Thyroid gland (tissue), 4 donors: ENCODE measurements at regions not wholly inside any gene's neighbourhood (a gene's known extent, or its start where the extent isn't known, plus 50 kb on each side); places are given as distances from the start of the nearest gene placed in this dataset.

Source experiments
- DNase-seq, 2 donors: peaks; one replicate each; pipeline ENCODE4 v3.0.0-alpha.2; 2019
- H3K27ac ChIP-seq, 3 donors: fragments of 200-600 bp; sonication (generic); 1 replicate in 2 of 3; 2 replicates in 1 of 3; pipeline ENCODE4 v1.5.1; 2016 to 2019; ENCODE audit warnings: mild to moderate bottlenecking in 1 of 3, moderate library complexity in 1 of 3
- H3K27me3 ChIP-seq: fragments of 200-600 bp; sonication (generic); one replicate; pipeline ENCODE4 v1.5.1; 2019
- H3K36me3 ChIP-seq, 2 donors: fragments of 200-600 bp; sonication (generic); one replicate each; pipeline ENCODE4 v1.5.1; 2016 to 2019
- H3K4me1 ChIP-seq, 2 donors: fragments of 200-600 bp; sonication (generic); one replicate each; pipeline ENCODE4 v1.5.1; 2017 to 2019
- H3K4me3 ChIP-seq, 3 donors: fragments of 200-600 bp; sonication (generic); replicated peaks in 1 of 3; 1 replicate in 2 of 3; 2 replicates in 1 of 3; pipeline ENCODE4 v1.5.1; 2016; ENCODE audit warnings: mild to moderate bottlenecking in 1 of 3
- H3K9me3 ChIP-seq: fragments of 200-600 bp; sonication (generic); one replicate; pipeline ENCODE4 v1.5.1; 2017
- CTCF ChIP-seq, 6 experiments: fragments of 200-600 bp in 3 of 6; fragments of 450-650 bp in 3 of 6; sonication (generic) in 3 of 6; IDR thresholded peaks; one replicate each; pipeline ENCODE4 v1.5.1; 2016 to 2019; ENCODE audit warnings: antibody characterized with exemption in 6 of 6, mild to moderate bottlenecking in 2 of 6, inconsistent platforms in 1 of 6, moderate library complexity in 1 of 6
- POLR2A ChIP-seq, 2 donors: fragments of 450-650 bp; IDR thresholded peaks; one replicate each; pipeline ENCODE4 v1.6.1; 2017; ENCODE audit warnings: antibody characterized with exemption in 2 of 2, mild to moderate bottlenecking in 2 of 2, moderate library complexity in 1 of 2
- WGBS, 2 donors: methylation state at CpG; one replicate each; pipeline ENCODE4 v1.1.5; 2017; 5-methylcytosine and 5-hydroxymethylcytosine counted together
- intact Hi-C: fragments of 100-400 bp; cut with DNase I; formaldehyde crosslinking; loops from one replicate; pipeline ENCODE4 v1.15.1; 2023

- WGBS, 2 donors = 65 to 78% methylated on average over 6 of the region's 6 CpGs
- H3K27me3 ChIP-seq = no peaks in the 10 kb centered on the region
- intact Hi-C loops = no loop called here
- H3K4me1 ChIP-seq = peaks cover 14 to 37% of the 10 kb centered on the region in 2 donors
- peak overlapping the region; percentile 54 to 83 (median 81) for H3K27ac ChIP-seq
- DNase-seq = no peak
- H3K4me3 ChIP-seq = no peak overlapping the region
- no peaks in the 10 kb centered on the region for H3K36me3 ChIP-seq
- H3K9me3 ChIP-seq = no peaks in the 10 kb centered on the region
- TF ChIP-seq POLR2A (IDR thresholded peaks at IDR 0.05) (no peak), CTCF (IDR thresholded peaks at IDR 0.05) (no peak)
Measured at GRCh38 chr20:50348096-50348495, 157.5 kb downstream of the CEBPB start.

- 90 to 94% methylated on average over 15 to 16 of the region's 16 CpGs for WGBS, 2 donors
Measured at GRCh38 chr20:50350510-50351249, 159.5 kb upstream of the PTPN1 start.

GRCh38 chr20:50351541-50351940 is 158.6 kb upstream of the PTPN1 start:
- Histone ChIP-seq H3K36me3 (no peaks in the 10 kb centered on the region), H3K27me3 (no peaks in the 10 kb centered on the region), H3K4me1 (peaks cover 10 to 20% of the 10 kb centered on the region in 2 donors), H3K9me3 (no peaks in the 10 kb centered on the region), H3K27ac (no peak overlapping the region), H3K4me3 (no peak overlapping the region)
- WGBS, 2 donors = 95 to 98% methylated on average over 11 of the region's 11 CpGs
- DNase-seq = no peak
- intact Hi-C loops = no loop called here
- TF ChIP-seq POLR2A (IDR thresholded peaks at IDR 0.05) (no peak), CTCF (IDR thresholded peaks at IDR 0.05) (no peak)

More at GRCh38 chr20:50350510-50351249, 159.5 kb upstream of the PTPN1 start:
- no peaks in the 10 kb centered on the region for H3K27me3 ChIP-seq
- H3K4me1 ChIP-seq = peaks cover 17 to 28% of the 10 kb centered on the region in 2 donors
- H3K36me3 ChIP-seq = no peaks in the 10 kb centered on the region
- DNase-seq = no peak
- TF ChIP-seq POLR2A (IDR thresholded peaks at IDR 0.05) = no peak
- TF ChIP-seq CTCF (IDR thresholded peaks at IDR 0.05) = no peak
- no peaks in the 10 kb centered on the region for H3K9me3 ChIP-seq
- H3K27ac ChIP-seq = no peak overlapping the region
- no peak overlapping the region for H3K4me3 ChIP-seq
- intact Hi-C loops = no loop called here

GRCh38 chr20:50353289-50353961 is 156.8 kb upstream of the PTPN1 start:
- Histone ChIP-seq H3K9me3 (no peaks in the 10 kb centered on the region), H3K4me1 (peaks cover 5% of the 10 kb centered on the region in 2 donors), H3K4me3 (no peak overlapping the region), H3K27ac (no peak overlapping the region), H3K27me3 (no peaks in the 10 kb centered on the region), H3K36me3 (no peaks in the 10 kb centered on the region)
- DNase-seq = no peak
- intact Hi-C loops = no loop called here
- TF ChIP-seq CTCF (IDR thresholded peaks at IDR 0.05) (no peak), POLR2A (IDR thresholded peaks at IDR 0.05) (no peak)
- 73 to 78% methylated on average over 16 of the region's 16 CpGs for WGBS, 2 donors
